HUES48 (cell line): ENCODE measurements at regions not wholly inside any gene's neighbourhood (a gene's known extent, or its start where the extent isn't known, plus 50 kb on each side); places are given as distances from the start of the nearest gene placed in this dataset.

Experiments used
- H3K27ac ChIP-seq: one replicate; pipeline ENCODE4 v1.7.0; 2013; ENCODE audit warnings: low read depth, low read length, inconsistent platforms
- H3K27me3 ChIP-seq: 2 replicates; pipeline ENCODE4 v1.6.1; 2013; ENCODE audit warnings: mild to moderate bottlenecking, low read length; ENCODE audit not compliant: control insufficient read depth, insufficient read depth
- H3K36me3 ChIP-seq: 2 replicates; pipeline ENCODE4 v1.6.1; 2013; ENCODE audit warnings: low read length; ENCODE audit not compliant: control insufficient read depth, insufficient read depth
- H3K4me1 ChIP-seq: 2 replicates; pipeline ENCODE4 v1.6.1; 2013; ENCODE audit warnings: mild to moderate bottlenecking, low read length; ENCODE audit not compliant: control insufficient read depth, insufficient read depth
- H3K4me3 ChIP-seq: 2 replicates; pipeline ENCODE4 v1.5.1; 2013; ENCODE audit warnings: mild to moderate bottlenecking, low read depth, low read length
- H3K9ac ChIP-seq: 2 replicates; pipeline ENCODE4 v1.6.1; 2013; ENCODE audit warnings: mild to moderate bottlenecking, low read depth, low read length, moderate library complexity
- H3K9me3 ChIP-seq: 2 replicates; pipeline ENCODE4 v1.6.1; 2013; ENCODE audit warnings: low read length; ENCODE audit not compliant: control insufficient read depth, insufficient read depth

- Histone ChIP-seq H3K4me3 (no peak overlapping the region), H3K36me3 (no peaks in the 10 kb centered on the region), H3K27me3 (no peaks in the 10 kb centered on the region), H3K9me3 (no peaks in the 10 kb centered on the region), H3K4me1 (no peaks in the 10 kb centered on the region), H3K27ac (no peak overlapping the region), H3K9ac (no peak overlapping the region)
Observed at GRCh38 chr6:14187406-14187805, 69.8 kb downstream of the CD83 start.

GRCh38 chr6:14189074-14189473 lies 71.5 kb downstream of the CD83 start:
- H3K27ac ChIP-seq: no peak overlapping the region
- no peaks in the 10 kb centered on the region for H3K36me3 ChIP-seq
- peaks cover 9% of the 10 kb centered on the region for H3K4me1 ChIP-seq
- H3K9ac ChIP-seq: no peak overlapping the region
- no peak overlapping the region for H3K4me3 ChIP-seq
- no peaks in the 10 kb centered on the region for H3K9me3 ChIP-seq
- H3K27me3 ChIP-seq: no peaks in the 10 kb centered on the region

- Histone ChIP-seq H3K9ac (no peak overlapping the region), H3K9me3 (no peaks in the 10 kb centered on the region), H3K27ac (no peak overlapping the region), H3K27me3 (no peaks in the 10 kb centered on the region), H3K4me1 (peaks cover 19% of the 10 kb centered on the region), H3K36me3 (no peaks in the 10 kb centered on the region), H3K4me3 (no peak overlapping the region)
Observed at GRCh38 chr6:14190191-14190928, 72.8 kb downstream of the CD83 start.

- no peak overlapping the region for H3K9ac ChIP-seq
- H3K36me3 ChIP-seq: no peaks in the 10 kb centered on the region
- H3K9me3 ChIP-seq: no peaks in the 10 kb centered on the region
- no peak overlapping the region for H3K27ac ChIP-seq
- H3K4me1 ChIP-seq: peaks cover 19% of the 10 kb centered on the region
- no peaks in the 10 kb centered on the region for H3K27me3 ChIP-seq
- no peak overlapping the region for H3K4me3 ChIP-seq
Observed at GRCh38 chr6:14190929-14191224, 73.3 kb downstream of the CD83 start.

- no peak overlapping the region for H3K4me3 ChIP-seq
- H3K9me3 ChIP-seq: no peaks in the 10 kb centered on the region
- H3K9ac ChIP-seq: no peak overlapping the region
- no peak overlapping the region for H3K27ac ChIP-seq
- H3K4me1 ChIP-seq: peaks cover 19% of the 10 kb centered on the region
- H3K27me3 ChIP-seq: no peaks in the 10 kb centered on the region
- no peaks in the 10 kb centered on the region for H3K36me3 ChIP-seq
Observed at GRCh38 chr6:14191761-14192160, 74.2 kb downstream of the CD83 start.

- Histone ChIP-seq H3K4me3 (no peak overlapping the region), H3K36me3 (no peaks in the 10 kb centered on the region), H3K9ac (no peak overlapping the region), H3K27ac (no peak overlapping the region), H3K9me3 (no peaks in the 10 kb centered on the region), H3K27me3 (no peaks in the 10 kb centered on the region), H3K4me1 (peaks cover 19% of the 10 kb centered on the region)
Observed at GRCh38 chr6:14192216-14192788, 74.7 kb downstream of the CD83 start.

GRCh38 chr6:14193524-14193923 lies 76.0 kb downstream of the CD83 start:
- Histone ChIP-seq H3K4me1 (peaks cover 19% of the 10 kb centered on the region), H3K9ac (no peak overlapping the region), H3K4me3 (no peak overlapping the region), H3K36me3 (no peaks in the 10 kb centered on the region), H3K27me3 (no peaks in the 10 kb centered on the region), H3K27ac (no peak overlapping the region), H3K9me3 (no peaks in the 10 kb centered on the region)

- Histone ChIP-seq H3K9me3 (no peaks in the 10 kb centered on the region), H3K36me3 (no peaks in the 10 kb centered on the region), H3K27me3 (no peaks in the 10 kb centered on the region), H3K9ac (no peak overlapping the region), H3K4me1 (peaks cover 19% of the 10 kb centered on the region), H3K4me3 (no peak overlapping the region), H3K27ac (no peak overlapping the region)
Observed at GRCh38 chr6:14194483-14194882, 76.9 kb downstream of the CD83 start.

- Histone ChIP-seq H3K9me3 (no peaks in the 10 kb centered on the region), H3K9ac (no peak overlapping the region), H3K27me3 (no peaks in the 10 kb centered on the region), H3K27ac (no peak overlapping the region), H3K4me3 (no peak overlapping the region), H3K36me3 (no peaks in the 10 kb centered on the region), H3K4me1 (peaks cover 19% of the 10 kb centered on the region)
Observed at GRCh38 chr6:14194976-14195375, 77.4 kb downstream of the CD83 start.

- Histone ChIP-seq H3K36me3 (no peaks in the 10 kb centered on the region), H3K9ac (no peak overlapping the region), H3K9me3 (no peaks in the 10 kb centered on the region), H3K4me1 (peaks cover 19% of the 10 kb centered on the region), H3K27me3 (no peaks in the 10 kb centered on the region), H3K27ac (no peak overlapping the region), H3K4me3 (no peak overlapping the region)
Observed at GRCh38 chr6:14196026-14196425, 78.5 kb downstream of the CD83 start.

GRCh38 chr6:14197118-14197517 lies 79.5 kb downstream of the CD83 start:
- H3K9me3 ChIP-seq: no peaks in the 10 kb centered on the region
- no peaks in the 10 kb centered on the region for H3K27me3 ChIP-seq
- H3K4me3 ChIP-seq: no peak overlapping the region
- H3K27ac ChIP-seq: no peak overlapping the region
- H3K36me3 ChIP-seq: no peaks in the 10 kb centered on the region
- H3K9ac ChIP-seq: no peak overlapping the region
- peaks cover 19% of the 10 kb centered on the region for H3K4me1 ChIP-seq
